HUES48 (cell line): ENCODE measurements at regions not wholly inside any gene's neighbourhood (a gene's known extent, or its start where the extent isn't known, plus 50 kb on each side); places are given as distances from the start of the nearest gene placed in this dataset.

Experiments used
- H3K27ac ChIP-seq: one replicate; pipeline ENCODE4 v1.7.0; 2013; ENCODE audit warnings: low read depth, low read length, inconsistent platforms
- H3K27me3 ChIP-seq: 2 replicates; pipeline ENCODE4 v1.6.1; 2013; ENCODE audit warnings: mild to moderate bottlenecking, low read length; ENCODE audit not compliant: control insufficient read depth, insufficient read depth
- H3K36me3 ChIP-seq: 2 replicates; pipeline ENCODE4 v1.6.1; 2013; ENCODE audit warnings: low read length; ENCODE audit not compliant: control insufficient read depth, insufficient read depth
- H3K4me1 ChIP-seq: 2 replicates; pipeline ENCODE4 v1.6.1; 2013; ENCODE audit warnings: mild to moderate bottlenecking, low read length; ENCODE audit not compliant: control insufficient read depth, insufficient read depth
- H3K4me3 ChIP-seq: 2 replicates; pipeline ENCODE4 v1.5.1; 2013; ENCODE audit warnings: mild to moderate bottlenecking, low read depth, low read length
- H3K9ac ChIP-seq: 2 replicates; pipeline ENCODE4 v1.6.1; 2013; ENCODE audit warnings: mild to moderate bottlenecking, low read depth, low read length, moderate library complexity
- H3K9me3 ChIP-seq: 2 replicates; pipeline ENCODE4 v1.6.1; 2013; ENCODE audit warnings: low read length; ENCODE audit not compliant: control insufficient read depth, insufficient read depth

- no peaks in the 10 kb centered on the region for H3K36me3 ChIP-seq
- H3K4me1 ChIP-seq: peaks cover 19% of the 10 kb centered on the region
- H3K9ac ChIP-seq: no peak overlapping the region
- H3K4me3 ChIP-seq: no peak overlapping the region
- H3K27me3 ChIP-seq: no peaks in the 10 kb centered on the region
- no peaks in the 10 kb centered on the region for H3K9me3 ChIP-seq
- no peak overlapping the region for H3K27ac ChIP-seq
Observed at GRCh38 chr16:58958749-58959148, 224.6 kb upstream of the GOT2 start.

GRCh38 chr16:58948244-58948643, 214.1 kb upstream of the GOT2 start:
- Histone ChIP-seq H3K27me3 (no peaks in the 10 kb centered on the region), H3K9ac (no peak overlapping the region), H3K27ac (no peak overlapping the region), H3K36me3 (no peaks in the 10 kb centered on the region), H3K4me3 (no peak overlapping the region), H3K9me3 (peaks cover 5% of the 10 kb centered on the region; the same call in 1 of the 2 replicates), H3K4me1 (no peaks in the 10 kb centered on the region)

- H3K4me3 ChIP-seq: no peak overlapping the region
- no peak overlapping the region for H3K9ac ChIP-seq
- H3K27me3 ChIP-seq: no peaks in the 10 kb centered on the region
- peaks cover 11% of the 10 kb centered on the region for H3K4me1 ChIP-seq
- H3K27ac ChIP-seq: no peak overlapping the region
- H3K36me3 ChIP-seq: no peaks in the 10 kb centered on the region
- H3K9me3 ChIP-seq: no peaks in the 10 kb centered on the region
Observed at GRCh38 chr16:58940609-58941008, 206.5 kb upstream of the GOT2 start.

- no peak overlapping the region for H3K27ac ChIP-seq
- H3K4me1 ChIP-seq: peaks cover 11% of the 10 kb centered on the region
- no peaks in the 10 kb centered on the region for H3K9me3 ChIP-seq
- no peaks in the 10 kb centered on the region for H3K27me3 ChIP-seq
- H3K4me3 ChIP-seq: no peak overlapping the region
- H3K9ac ChIP-seq: no peak overlapping the region
- H3K36me3 ChIP-seq: no peaks in the 10 kb centered on the region
Observed at GRCh38 chr16:58938811-58939210, 204.7 kb upstream of the GOT2 start.

- H3K36me3 ChIP-seq: no peaks in the 10 kb centered on the region
- H3K27me3 ChIP-seq: no peaks in the 10 kb centered on the region
- no peaks in the 10 kb centered on the region for H3K9me3 ChIP-seq
- H3K27ac ChIP-seq: no peak overlapping the region
- H3K9ac ChIP-seq: no peak overlapping the region
- peaks cover 11% of the 10 kb centered on the region for H3K4me1 ChIP-seq
- no peak overlapping the region for H3K4me3 ChIP-seq
Observed at GRCh38 chr16:58937661-58938060, 203.5 kb upstream of the GOT2 start.

- H3K4me3 ChIP-seq: no peak overlapping the region
- no peaks in the 10 kb centered on the region for H3K9me3 ChIP-seq
- H3K36me3 ChIP-seq: no peaks in the 10 kb centered on the region
- H3K27ac ChIP-seq: no peak overlapping the region
- no peak overlapping the region for H3K9ac ChIP-seq
- no peaks in the 10 kb centered on the region for H3K27me3 ChIP-seq
- H3K4me1 ChIP-seq: no peaks in the 10 kb centered on the region
Observed at GRCh38 chr16:58933186-58933585, 199.1 kb upstream of the GOT2 start.

GRCh38 chr16:58931436-58931835, 197.3 kb upstream of the GOT2 start:
- H3K27me3 ChIP-seq: no peaks in the 10 kb centered on the region
- no peak overlapping the region for H3K27ac ChIP-seq
- no peaks in the 10 kb centered on the region for H3K9me3 ChIP-seq
- H3K9ac ChIP-seq: no peak overlapping the region
- no peaks in the 10 kb centered on the region for H3K4me1 ChIP-seq
- no peaks in the 10 kb centered on the region for H3K36me3 ChIP-seq
- H3K4me3 ChIP-seq: no peak overlapping the region

GRCh38 chr16:58923094-58923493, 189.0 kb upstream of the GOT2 start:
- Histone ChIP-seq H3K9ac (no peak overlapping the region), H3K27ac (no peak overlapping the region), H3K4me3 (no peak overlapping the region), H3K27me3 (no peaks in the 10 kb centered on the region), H3K9me3 (no peaks in the 10 kb centered on the region), H3K4me1 (peaks cover 12% of the 10 kb centered on the region), H3K36me3 (no peaks in the 10 kb centered on the region)

GRCh38 chr16:58913456-58913855, 179.3 kb upstream of the GOT2 start:
- Histone ChIP-seq H3K4me1 (peaks cover 2% of the 10 kb centered on the region; the same call in 1 of the 2 replicates), H3K9me3 (no peaks in the 10 kb centered on the region)

GRCh38 chr16:58912571-58912970, 178.5 kb upstream of the GOT2 start:
- no peaks in the 10 kb centered on the region for H3K9me3 ChIP-seq
- no peaks in the 10 kb centered on the region for H3K27me3 ChIP-seq
- H3K36me3 ChIP-seq: no peaks in the 10 kb centered on the region
- H3K4me3 ChIP-seq: no peak overlapping the region
- no peak overlapping the region for H3K27ac ChIP-seq
- H3K9ac ChIP-seq: no peak overlapping the region
- peaks cover 2% of the 10 kb centered on the region; the same call in 1 of the 2 replicates for H3K4me1 ChIP-seq

More at GRCh38 chr16:58913456-58913855, 179.3 kb upstream of the GOT2 start:
- Histone ChIP-seq H3K9ac (no peak overlapping the region), H3K36me3 (no peaks in the 10 kb centered on the region), H3K4me3 (no peak overlapping the region), H3K27ac (no peak overlapping the region), H3K27me3 (no peaks in the 10 kb centered on the region)

GRCh38 chr16:58906981-58907715, 173.0 kb upstream of the GOT2 start:
- Histone ChIP-seq H3K4me3 (no peak overlapping the region), H3K9ac (no peak overlapping the region), H3K27ac (no peak overlapping the region), H3K36me3 (no peaks in the 10 kb centered on the region), H3K9me3 (no peaks in the 10 kb centered on the region), H3K4me1 (no peaks in the 10 kb centered on the region), H3K27me3 (no peaks in the 10 kb centered on the region)
